Non-pigmented ciliary epithelial cell (primary cell): ENCODE measurements at regions not wholly inside any gene's neighbourhood (a gene's known extent, or its start where the extent isn't known, plus 50 kb on each side); places are given as distances from the start of the nearest gene placed in this dataset.

Source experiments
- DNase-seq: peaks from one replicate; pipeline ENCODE4 v3.0.0-alpha.2; 2010; ENCODE audit warnings: low read depth

DNA sequence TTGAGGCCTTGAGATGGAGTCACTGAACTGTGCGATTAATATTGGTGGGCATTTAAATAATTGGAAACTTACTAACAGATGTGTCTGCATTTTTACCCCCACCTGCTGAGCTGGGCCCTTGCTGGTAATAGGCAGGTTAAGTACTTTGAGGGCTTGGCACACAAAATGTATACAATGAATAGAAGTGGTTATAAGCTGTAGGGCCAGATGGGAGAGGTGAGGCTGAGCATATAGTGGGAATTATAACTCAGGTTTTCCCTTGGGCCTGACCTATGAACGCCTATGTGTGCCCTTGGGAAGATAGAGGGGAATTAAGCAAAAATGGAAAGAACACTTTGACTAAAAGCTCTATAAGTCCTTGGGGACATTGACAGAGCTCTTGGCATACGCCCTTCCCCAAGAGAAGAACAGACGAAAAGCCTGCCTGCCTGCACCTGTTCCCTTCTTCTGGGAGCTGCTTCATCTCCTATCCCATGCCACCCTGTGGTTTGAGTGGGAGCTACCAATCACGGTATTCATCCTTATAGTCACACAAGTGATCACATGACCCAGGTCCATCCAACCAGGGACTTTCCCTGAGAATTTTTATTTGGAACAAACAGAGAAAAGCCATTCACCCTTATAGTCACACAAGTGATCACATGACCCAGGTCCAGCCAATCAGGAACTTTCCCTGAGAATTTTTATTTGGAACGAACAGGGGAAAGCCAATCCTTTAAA is 260.7 kb upstream of the CSF3R start:
- DNase-seq = no peak

GRCh38 chr1:36741066-36741465 is 258.4 kb upstream of the CSF3R start:
- no peak for DNase-seq

- DNase-seq = no peak
Observed at GRCh38 chr1:36740446-36740845, 257.7 kb upstream of the CSF3R start.

DNA sequence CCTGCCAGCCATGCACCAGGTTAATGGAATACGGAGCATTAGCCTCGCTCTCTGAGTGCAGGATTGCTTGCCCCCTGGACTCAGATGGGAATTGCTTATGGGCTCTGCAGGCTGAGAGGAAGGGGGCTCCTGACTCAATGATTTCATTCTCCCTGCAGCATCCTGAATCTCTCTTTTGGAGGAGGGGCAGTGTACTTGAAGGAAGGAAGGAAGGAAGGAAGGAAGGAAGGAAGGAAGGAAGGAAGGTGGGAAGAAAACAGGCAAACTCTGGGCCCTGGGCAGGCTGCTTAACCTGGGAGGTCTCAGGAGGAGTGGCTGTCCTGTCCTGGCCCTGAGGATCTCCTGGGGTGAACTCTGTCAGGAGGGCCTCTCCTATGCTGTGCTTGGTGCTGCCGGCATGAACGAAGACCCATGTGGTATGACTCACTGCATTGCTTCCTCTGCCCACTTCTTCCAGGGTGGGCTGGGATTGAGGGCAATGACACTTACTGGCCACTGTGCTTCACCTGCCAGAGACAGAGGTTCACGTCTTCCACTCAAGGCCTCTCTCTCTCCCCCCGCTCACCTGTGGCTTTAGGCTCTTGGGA is 257.1 kb upstream of the CSF3R start:
- no peak for DNase-seq

GRCh38 chr1:36738245-36738644 is 255.5 kb upstream of the CSF3R start:
- DNase-seq = no peak

- no peak for DNase-seq
Observed at GRCh38 chr1:36737767-36738166, 255.1 kb upstream of the CSF3R start.

DNA sequence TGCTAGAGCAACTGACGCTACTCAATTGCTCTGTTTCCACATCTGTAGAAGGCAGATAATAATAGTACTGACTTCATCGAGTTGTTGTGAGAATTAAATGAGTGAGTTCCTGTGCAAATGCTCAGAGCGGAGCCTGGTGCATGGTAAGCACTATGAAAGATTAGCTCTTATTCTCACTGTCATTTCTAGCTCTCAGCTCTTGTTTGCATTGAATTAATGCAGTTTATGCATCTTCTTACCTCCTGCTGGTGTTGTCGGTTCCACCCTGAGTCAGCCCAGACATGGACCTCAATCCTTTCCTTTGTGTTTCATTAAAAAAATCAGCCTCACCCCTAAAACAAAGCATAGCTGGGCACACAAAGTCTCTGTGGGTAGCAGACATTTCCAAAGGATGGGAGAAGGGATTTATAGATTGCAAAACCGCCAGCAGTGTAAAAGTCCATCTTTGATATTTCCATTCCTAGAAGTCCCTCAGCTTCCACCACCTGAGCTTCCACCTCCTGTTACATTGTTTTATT is 254.4 kb upstream of the CSF3R start:
- no peak for DNase-seq

DNA sequence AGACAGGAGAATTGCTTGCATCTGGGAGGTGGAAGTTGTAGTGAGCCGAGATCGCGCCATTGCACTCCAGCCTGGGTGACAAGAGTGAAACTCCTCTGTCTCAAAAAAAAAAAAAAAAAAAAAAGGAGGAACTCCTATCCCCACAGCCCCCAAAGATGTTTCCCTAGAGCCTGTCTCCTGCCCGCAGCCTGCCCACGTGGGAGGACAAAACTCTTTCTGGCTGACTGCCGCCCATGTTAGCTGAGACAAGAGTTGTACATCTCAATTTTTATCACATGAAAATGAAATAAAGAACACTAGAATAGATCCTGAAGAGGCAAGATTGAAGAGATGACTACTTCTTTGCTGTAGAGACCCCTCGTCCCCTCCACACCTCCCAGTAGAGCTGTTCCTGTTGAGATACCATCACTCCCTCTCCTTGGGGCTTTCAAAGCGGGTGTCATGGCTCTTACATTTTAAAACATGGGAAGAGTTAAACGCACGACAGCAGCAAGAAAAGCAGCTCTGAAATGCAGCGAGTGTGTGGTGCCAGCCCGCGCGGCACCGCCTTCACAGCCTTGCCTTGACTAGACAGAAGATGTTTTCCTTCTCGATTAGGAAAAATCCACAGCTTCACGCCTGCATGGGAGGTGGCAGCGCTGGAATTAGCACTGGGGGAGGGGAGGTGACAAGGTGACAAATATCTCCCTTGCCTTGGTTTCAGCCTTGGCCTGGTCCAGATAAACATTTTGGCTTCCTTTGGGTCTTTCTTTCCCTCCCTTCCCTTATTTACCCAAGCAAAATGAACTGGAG is 253.4 kb upstream of the CSF3R start:
- DNase-seq = no peak

DNA sequence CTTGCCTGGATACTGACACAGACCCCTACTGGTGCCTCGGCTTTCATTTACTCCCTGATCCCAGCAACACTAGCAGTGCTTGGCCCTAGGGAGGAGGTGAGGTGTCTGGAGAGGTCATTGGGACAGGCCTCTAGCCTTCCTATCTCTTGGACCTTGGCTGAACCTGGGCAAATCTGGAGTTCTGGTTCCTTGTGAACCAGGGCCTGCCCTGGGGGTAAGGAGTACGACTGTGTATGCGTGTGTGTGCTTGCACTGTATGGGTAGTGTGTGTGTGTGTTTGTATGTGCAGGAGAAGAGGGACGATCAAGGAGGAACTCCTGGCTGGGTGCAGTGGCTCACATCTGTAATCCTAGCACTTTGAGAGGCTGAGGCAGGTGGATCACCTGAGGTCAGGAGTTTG is 252.7 kb upstream of the CSF3R start:
- DNase-seq = no peak

DNA sequence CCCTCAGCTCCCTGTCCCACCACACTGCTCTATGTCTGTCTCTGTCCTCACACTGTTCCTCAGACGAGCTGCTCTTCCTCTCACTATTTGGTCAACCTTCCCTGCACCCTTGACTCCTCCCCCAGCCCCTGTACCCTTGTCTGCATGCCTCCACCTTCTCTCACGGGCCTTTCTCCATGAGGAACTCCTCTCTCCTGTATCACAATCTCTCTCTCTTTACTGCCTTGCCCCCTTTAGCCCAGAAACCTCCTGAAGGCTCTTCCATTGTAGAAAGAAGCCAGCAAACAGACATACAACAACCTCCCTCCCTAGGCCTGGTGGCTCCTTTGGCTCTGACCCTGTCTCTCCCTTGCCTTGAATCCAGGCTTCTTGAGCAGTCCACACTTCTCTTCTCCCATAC is 251.6 kb upstream of the CSF3R start:
- DNase-seq = no peak

DNA sequence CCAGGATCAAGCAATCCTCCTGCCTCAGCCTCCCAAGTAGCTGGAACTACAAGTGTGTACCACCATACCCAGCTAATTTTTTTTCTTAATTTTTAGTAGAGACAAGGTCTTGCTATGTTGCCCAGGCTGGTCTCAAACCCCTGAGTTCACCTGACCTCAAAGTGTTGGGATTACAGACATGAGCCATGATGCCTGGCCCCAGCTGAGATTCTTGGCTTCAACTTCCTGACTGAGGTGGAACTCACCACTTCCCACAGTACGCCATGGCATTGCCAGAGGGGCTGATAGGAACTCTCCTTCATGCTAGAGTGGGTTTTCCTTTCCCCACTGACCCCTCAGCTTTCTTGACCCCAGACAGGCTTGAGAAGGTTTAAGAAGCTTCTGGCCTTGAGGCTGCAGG is 251.0 kb upstream of the CSF3R start:
- no peak for DNase-seq

GRCh38 chr1:36732015-36732356 is 249.3 kb upstream of the CSF3R start:
- no peak for DNase-seq

DNA sequence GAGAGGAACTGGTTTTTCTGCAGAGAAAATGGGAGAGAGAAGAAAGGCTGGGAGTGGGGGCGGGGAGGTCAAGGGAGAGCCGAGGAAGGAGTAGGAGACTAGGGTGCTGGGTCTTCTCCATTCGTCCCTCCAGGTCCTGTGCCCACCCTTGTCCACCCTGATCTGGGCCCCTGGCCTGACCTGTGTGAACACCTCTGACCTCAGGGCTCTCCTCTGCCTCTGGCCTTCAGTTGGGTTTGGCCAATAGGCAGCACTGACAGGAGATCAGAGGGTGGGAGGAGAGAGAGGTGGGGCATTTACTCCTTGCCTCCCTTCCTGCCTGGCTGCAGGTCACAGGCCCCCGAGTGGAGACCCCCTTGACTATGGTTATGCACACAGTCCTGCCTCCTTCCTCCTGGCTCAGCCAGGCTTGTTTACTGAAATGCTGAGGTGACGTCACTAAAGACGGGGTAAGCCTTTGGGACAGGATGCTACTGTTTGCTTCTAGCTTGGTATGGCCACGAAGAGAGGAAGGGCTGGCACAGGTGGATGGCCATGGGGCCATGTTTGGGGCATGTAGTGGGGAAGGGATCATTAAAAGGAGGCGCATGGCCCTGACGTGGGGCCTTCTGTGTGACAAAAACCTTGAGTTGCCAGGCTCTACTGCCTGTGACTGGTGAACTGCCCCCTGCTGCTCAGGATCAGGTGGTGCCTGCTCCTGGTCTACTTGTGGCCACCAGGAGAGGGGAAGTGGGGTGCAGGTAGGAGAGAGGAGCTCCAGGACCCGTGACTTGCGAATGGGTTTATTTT is 248.7 kb upstream of the CSF3R start:
- no peak for DNase-seq

- no peak for DNase-seq
Observed at GRCh38 chr1:36730599-36730998, 247.9 kb upstream of the CSF3R start.

- DNase-seq = no peak
Observed at GRCh38 chr1:36729716-36730510, 247.2 kb upstream of the CSF3R start.

DNA sequence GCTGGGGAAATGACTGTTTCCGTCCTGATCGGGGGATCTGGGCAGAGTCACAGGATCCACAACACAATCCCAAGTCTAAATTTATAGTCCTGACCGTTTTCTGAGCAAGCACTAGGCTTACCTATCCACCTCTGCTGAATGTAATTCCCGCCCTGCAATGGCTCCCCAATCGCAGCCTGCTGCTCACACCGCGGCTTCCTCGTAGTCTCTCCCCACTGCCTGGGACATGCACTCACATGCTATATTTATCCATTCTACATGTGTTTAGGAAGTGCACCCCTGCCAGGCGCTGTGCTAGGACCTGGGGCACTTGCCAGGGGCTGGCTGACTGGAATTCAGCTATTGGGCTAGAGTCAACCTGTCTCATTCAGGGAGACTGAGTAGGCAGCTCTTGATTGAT is 246.6 kb upstream of the CSF3R start:
- no peak for DNase-seq

- DNase-seq = no peak
Observed at GRCh38 chr1:36728846-36729245, 246.1 kb upstream of the CSF3R start.

GRCh38 chr1:36728051-36728450 is 245.3 kb upstream of the CSF3R start:
- no peak for DNase-seq

- no peak for DNase-seq
Observed at GRCh38 chr1:36725151-36725550, 242.4 kb upstream of the CSF3R start.

DNA sequence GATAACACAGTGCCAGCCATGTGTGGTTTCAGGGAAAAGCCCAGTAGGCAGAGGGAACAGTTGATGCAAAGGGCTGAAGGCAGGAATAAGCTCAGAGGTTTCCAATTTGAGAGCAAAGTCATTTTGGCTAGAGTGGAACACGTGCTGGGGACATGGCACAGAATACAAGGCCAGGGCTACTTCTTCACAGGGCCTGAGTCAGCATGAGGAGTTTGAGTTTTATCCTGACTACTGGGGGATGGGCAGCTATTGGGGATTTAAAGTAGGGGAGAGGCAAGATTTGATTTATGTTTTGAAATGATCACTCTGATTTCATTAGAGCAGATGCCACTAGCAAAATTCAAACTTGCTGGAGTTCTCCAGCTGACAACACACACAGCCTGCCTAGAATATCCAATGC is 241.1 kb upstream of the CSF3R start:
- no peak for DNase-seq

GRCh38 chr1:36722871-36723270 is 240.2 kb upstream of the CSF3R start:
- DNase-seq = no peak

DNA sequence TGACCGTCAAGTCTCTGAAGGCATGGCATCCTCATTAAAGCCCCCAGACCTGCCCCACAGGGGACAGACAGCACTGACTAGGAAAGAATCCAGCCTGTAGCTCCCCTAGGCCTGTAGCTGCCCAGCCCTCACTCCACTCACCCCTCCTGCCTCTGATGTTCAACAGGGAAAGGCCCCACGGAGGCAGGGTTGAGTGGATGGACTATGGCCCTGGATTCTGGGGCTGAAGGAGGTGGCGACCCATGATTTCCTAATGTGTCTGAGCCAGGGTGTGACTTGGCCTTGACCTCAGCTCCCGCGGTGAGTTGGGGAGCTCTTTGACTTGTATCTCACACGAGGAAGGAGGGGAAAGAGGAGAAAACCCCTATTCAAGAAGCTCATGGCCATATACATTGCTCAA is 238.5 kb upstream of the CSF3R start:
- no peak for DNase-seq
